K562 (cell line): ENCODE measurements at regions not wholly inside any gene's neighbourhood (a gene's known extent, or its start where the extent isn't known, plus 50 kb on each side); places are given as distances from the start of the nearest gene placed in this dataset.

Source experiments
- CBFB ChIP-seq: sonication (generic); formaldehyde crosslinking; IDR thresholded peaks from 2 replicates; pipeline ENCODE4 v1.4.0; 2020; ENCODE audit warnings: mild to moderate bottlenecking, missing genetic modification reagents
- CHCHD3 ChIP-seq: fragments of 250-450 bp; sonication (Bioruptor Pico); IDR thresholded peaks from 2 replicates; pipeline ENCODE4 v2.1.2; 2022; ENCODE audit warnings: mild to moderate bottlenecking
- EP300 ChIP-seq: IDR thresholded peaks from 2 replicates; pipeline ENCODE4 v1.6.1; 2012; ENCODE audit warnings: low read length, improper control_type of control experiment
- KAT2B ChIP-seq: IDR thresholded peaks from one replicate; pipeline ENCODE4 v1.6.1; 2012; ENCODE audit warnings: low read depth, mild to moderate bottlenecking, control low read depth, inconsistent platforms, low read length, moderate library complexity
- MITF ChIP-seq: IDR thresholded peaks from 2 replicates; pipeline ENCODE4 v1.6.1; 2014; ENCODE audit warnings: antibody characterized with exemption
- MXI1 ChIP-seq: IDR thresholded peaks from 2 replicates; pipeline ENCODE4 v1.6.1; 2011; ENCODE audit warnings: low read depth, mild to moderate bottlenecking, improper control_type of control experiment, low read length
- NCOA2 ChIP-seq, 2 experiments: fragments of 450-650 bp; IDR thresholded peaks; 2 replicates each; pipeline ENCODE4 v1.6.1; 2018; ENCODE audit warnings: mild to moderate bottlenecking in 2 of 2, moderate library complexity in 1 of 2; ENCODE audit not compliant: partially characterized antibody in 2 of 2
- NFYB ChIP-seq: IDR thresholded peaks from 2 replicates; pipeline ENCODE4 v1.6.1; 2011; ENCODE audit warnings: mild to moderate bottlenecking, moderate library complexity; ENCODE audit not compliant: insufficient read length; ENCODE audit errors: extremely low read depth
- PRPF4 ChIP-seq: fragments of 200-400 bp; formaldehyde crosslinking; IDR thresholded peaks from one replicate; pipeline ENCODE4 v1.6.1; 2017; ENCODE audit warnings: low read length, low read depth, mild to moderate bottlenecking; ENCODE audit not compliant: insufficient read depth, poor library complexity, severe bottlenecking
- TCF7 ChIP-seq: sonication (generic); IDR thresholded peaks from 2 replicates; pipeline ENCODE4 v1.6.1; 2016; ENCODE audit warnings: antibody characterized with exemption, borderline replicate concordance
- TF ChIP-seq, protein P1 (sequence below): sonication (generic); IDR thresholded peaks from 2 replicates; pipeline ENCODE4 v1.6.1; 2016
- TF ChIP-seq, protein P2 (sequence below), 3 experiments: IDR thresholded peaks in 2 of 3; conservative IDR thresholded peaks in 1 of 3; 2 replicates each; pipeline ENCODE4 v1.5.1; 2011 to 2012; ENCODE audit warnings: low read length in 3 of 3, mild to moderate bottlenecking in 3 of 3, control low read depth in 2 of 3, improper control_type of control experiment in 1 of 3, inconsistent platforms in 1 of 3, low read depth in 1 of 3, mixed read lengths in 1 of 3, moderate library complexity in 1 of 3; ENCODE audit not compliant: insufficient read depth in 2 of 3

- no peak for TF ChIP-seq CBFB (CRISPR knock-in tag)
- TF ChIP-seq PRPF4 = no peak
- TF ChIP-seq EP300 = no peak
- TF ChIP-seq, protein P1, sequence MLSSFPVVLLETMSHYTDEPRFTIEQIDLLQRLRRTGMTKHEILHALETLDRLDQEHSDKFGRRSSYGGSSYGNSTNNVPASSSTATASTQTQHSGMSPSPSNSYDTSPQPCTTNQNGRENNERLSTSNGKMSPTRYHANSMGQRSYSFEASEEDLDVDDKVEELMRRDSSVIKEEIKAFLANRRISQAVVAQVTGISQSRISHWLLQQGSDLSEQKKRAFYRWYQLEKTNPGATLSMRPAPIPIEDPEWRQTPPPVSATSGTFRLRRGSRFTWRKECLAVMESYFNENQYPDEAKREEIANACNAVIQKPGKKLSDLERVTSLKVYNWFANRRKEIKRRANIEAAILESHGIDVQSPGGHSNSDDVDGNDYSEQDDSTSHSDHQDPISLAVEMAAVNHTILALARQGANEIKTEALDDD = no peak
- no peak for TF ChIP-seq MITF
- TF ChIP-seq NFYB = no peak
- no peak for TF ChIP-seq KAT2B
- no peak for TF ChIP-seq MXI1
- TF ChIP-seq NCOA2 (IDR thresholded peaks at IDR 0.05; ENCODE audit: partially characterized antibody in 2 of 2) = no peak
- TF ChIP-seq, protein P2, sequence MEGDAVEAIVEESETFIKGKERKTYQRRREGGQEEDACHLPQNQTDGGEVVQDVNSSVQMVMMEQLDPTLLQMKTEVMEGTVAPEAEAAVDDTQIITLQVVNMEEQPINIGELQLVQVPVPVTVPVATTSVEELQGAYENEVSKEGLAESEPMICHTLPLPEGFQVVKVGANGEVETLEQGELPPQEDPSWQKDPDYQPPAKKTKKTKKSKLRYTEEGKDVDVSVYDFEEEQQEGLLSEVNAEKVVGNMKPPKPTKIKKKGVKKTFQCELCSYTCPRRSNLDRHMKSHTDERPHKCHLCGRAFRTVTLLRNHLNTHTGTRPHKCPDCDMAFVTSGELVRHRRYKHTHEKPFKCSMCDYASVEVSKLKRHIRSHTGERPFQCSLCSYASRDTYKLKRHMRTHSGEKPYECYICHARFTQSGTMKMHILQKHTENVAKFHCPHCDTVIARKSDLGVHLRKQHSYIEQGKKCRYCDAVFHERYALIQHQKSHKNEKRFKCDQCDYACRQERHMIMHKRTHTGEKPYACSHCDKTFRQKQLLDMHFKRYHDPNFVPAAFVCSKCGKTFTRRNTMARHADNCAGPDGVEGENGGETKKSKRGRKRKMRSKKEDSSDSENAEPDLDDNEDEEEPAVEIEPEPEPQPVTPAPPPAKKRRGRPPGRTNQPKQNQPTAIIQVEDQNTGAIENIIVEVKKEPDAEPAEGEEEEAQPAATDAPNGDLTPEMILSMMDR (IDR thresholded peaks at IDR 0.05 in 2 of 3, conservative IDR thresholded peaks at IDR 0.05 in 1 of 3; ENCODE audit: insufficient read depth in 2 of 3, low read depth in 1 of 3, low read length in 3 of 3) = no peak
- no peak for TF ChIP-seq TCF7
- no peak for TF ChIP-seq CHCHD3 (CRISPR knock-in tag)
Observed at GRCh38 chr2:120919771-120920453, 184.2 kb downstream of the GLI2 start.
